Activated CD8-positive, alpha-beta memory T cell treated with anti-CD3 and anti-CD28 coated beads for 1 hour (primary cell): ENCODE measurements at regions not wholly inside any gene's neighbourhood (a gene's known extent, or its start where the extent isn't known, plus 50 kb on each side); places are given as distances from the start of the nearest gene placed in this dataset.

ENCODE experiments used
- DNase-seq, 2 donors: peaks; one replicate each; pipeline ENCODE4 v3.0.0-alpha.2; 2020; ENCODE audit warnings: low read depth in 1 of 2; ENCODE audit errors: extremely low read depth in 1 of 2

- DNase-seq, result no peak
Observed at GRCh38 chr11:15859411-15859810, 496.9 kb downstream of the SOX6 start.

- no peak for DNase-seq
Observed at GRCh38 chr11:15861256-15861655, 495.1 kb downstream of the SOX6 start.

- DNase-seq, result no peak
Observed at GRCh38 chr11:15863411-15863810, 492.9 kb downstream of the SOX6 start.

GRCh38 chr11:15864026-15864805 is 492.1 kb downstream of the SOX6 start:
- no peak for DNase-seq

- no peak for DNase-seq
Observed at GRCh38 chr11:15865212-15865987, 490.9 kb downstream of the SOX6 start.

- DNase-seq, result no peak
Observed at GRCh38 chr11:15867871-15868270, 488.5 kb downstream of the SOX6 start.

- no peak for DNase-seq
Observed at GRCh38 chr11:15870911-15871310, 485.4 kb downstream of the SOX6 start.

- no peak for DNase-seq
Observed at GRCh38 chr11:15871904-15872626, 484.3 kb downstream of the SOX6 start.

GRCh38 chr11:15873501-15873900 is 482.8 kb downstream of the SOX6 start:
- DNase-seq, result no peak

GRCh38 chr11:15874704-15875103 is 481.6 kb downstream of the SOX6 start:
- no peak for DNase-seq

- no peak for DNase-seq
Observed at GRCh38 chr11:15875393-15875792, 481.0 kb downstream of the SOX6 start.

GRCh38 chr11:15875943-15876342 is 480.4 kb downstream of the SOX6 start:
- no peak for DNase-seq

- no peak for DNase-seq
Observed at GRCh38 chr11:15878756-15879155, 477.6 kb downstream of the SOX6 start.

- no peak for DNase-seq
Observed at GRCh38 chr11:15880291-15880690, 476.1 kb downstream of the SOX6 start.

GRCh38 chr11:15882876-15883454 is 473.4 kb downstream of the SOX6 start:
- no peak for DNase-seq

- no peak for DNase-seq
Observed at GRCh38 chr11:15883455-15883920, 472.9 kb downstream of the SOX6 start.

- DNase-seq, result no peak
Observed at GRCh38 chr11:15884141-15884540, 472.2 kb downstream of the SOX6 start.

GRCh38 chr11:15884777-15885540 is 471.4 kb downstream of the SOX6 start:
- no peak for DNase-seq

- DNase-seq, result no peak
Observed at GRCh38 chr11:15885854-15886253, 470.5 kb downstream of the SOX6 start.

- DNase-seq, result no peak
Observed at GRCh38 chr11:15886299-15886698, 470.0 kb downstream of the SOX6 start.
